Muscle layer of duodenum (tissue), 2 donors: ENCODE measurements at regions not wholly inside any gene's neighbourhood (a gene's known extent, or its start where the extent isn't known, plus 50 kb on each side); places are given as distances from the start of the nearest gene placed in this dataset.
"Not testable (repeated sequence)": the region's sequence is repeated elsewhere in the genome, so short reads cannot be mapped to it uniquely, and the experiment has no call there.

ENCODE experiments used
- H3K27ac ChIP-seq: one replicate; pipeline ENCODE4 v1.7.0; 2013; ENCODE audit warnings: mild to moderate bottlenecking, low read length
- H3K27me3 ChIP-seq: one replicate; pipeline ENCODE4 v1.7.0; 2013; ENCODE audit warnings: low read depth, mild to moderate bottlenecking, control low read depth, low read length
- H3K36me3 ChIP-seq, 2 donors: one replicate each; pipeline ENCODE4 v1.7.0; 2013; ENCODE audit warnings: low read length in 2 of 2, control low read depth in 1 of 2, mild to moderate bottlenecking in 1 of 2; ENCODE audit not compliant: insufficient read depth in 2 of 2, control insufficient read depth in 1 of 2
- H3K4me1 ChIP-seq, 2 donors: one replicate each; pipeline ENCODE4 v1.7.0; 2013; ENCODE audit warnings: low read length in 2 of 2, mild to moderate bottlenecking in 2 of 2, control low read depth in 1 of 2, moderate library complexity in 1 of 2; ENCODE audit not compliant: insufficient read depth in 2 of 2, control insufficient read depth in 1 of 2
- H3K4me3 ChIP-seq, 2 donors: one replicate each; pipeline ENCODE4 v1.7.0; 2013; ENCODE audit warnings: low read length in 2 of 2, low read depth in 1 of 2, mild to moderate bottlenecking in 1 of 2
- H3K9me3 ChIP-seq, 2 donors: one replicate each; pipeline ENCODE4 v1.7.0; 2013; ENCODE audit warnings: low read length in 2 of 2, control low read depth in 1 of 2, mild to moderate bottlenecking in 1 of 2; ENCODE audit not compliant: control insufficient read depth in 1 of 2
- donor health status: healthy.

- H3K4me1 ChIP-seq: no peaks in the 10 kb centered on the region
- no peak overlapping the region for H3K27ac ChIP-seq
- H3K4me3 ChIP-seq: no peak overlapping the region
- H3K36me3 ChIP-seq: no peaks in the 10 kb centered on the region
- no peaks in the 10 kb centered on the region for H3K27me3 ChIP-seq
- H3K9me3 ChIP-seq: no peaks in the 10 kb centered on the region
Measured at GRCh38 chr6:85278466-85279035, 171.3 kb upstream of the NT5E start.

GRCh38 chr6:85276026-85276425 is 173.9 kb upstream of the NT5E start:
- not testable (repeated sequence) for H3K36me3 ChIP-seq, H3K27ac ChIP-seq, H3K27me3 ChIP-seq, H3K9me3 ChIP-seq, H3K4me3 ChIP-seq, H3K4me1 ChIP-seq

- H3K4me1 ChIP-seq: no peaks in the 10 kb centered on the region
- H3K27me3 ChIP-seq: no peaks in the 10 kb centered on the region
- H3K36me3 ChIP-seq: no peaks in the 10 kb centered on the region
- no peak overlapping the region for H3K27ac ChIP-seq
- H3K4me3 ChIP-seq: no peak overlapping the region
- no peaks in the 10 kb centered on the region for H3K9me3 ChIP-seq
Measured at GRCh38 chr6:85275338-85275985, 174.4 kb upstream of the NT5E start.

- Histone ChIP-seq H3K9me3 (no peaks in the 10 kb centered on the region), H3K4me3 (no peak overlapping the region), H3K27ac (no peak overlapping the region), H3K4me1 (no peaks in the 10 kb centered on the region), H3K36me3 (no peaks in the 10 kb centered on the region), H3K27me3 (no peaks in the 10 kb centered on the region)
Measured at GRCh38 chr6:85273870-85274269, 176.0 kb upstream of the NT5E start.

- no peaks in the 10 kb centered on the region for H3K4me1 ChIP-seq
Measured at GRCh38 chr6:85273046-85273445, 176.8 kb upstream of the NT5E start.

DNA sequence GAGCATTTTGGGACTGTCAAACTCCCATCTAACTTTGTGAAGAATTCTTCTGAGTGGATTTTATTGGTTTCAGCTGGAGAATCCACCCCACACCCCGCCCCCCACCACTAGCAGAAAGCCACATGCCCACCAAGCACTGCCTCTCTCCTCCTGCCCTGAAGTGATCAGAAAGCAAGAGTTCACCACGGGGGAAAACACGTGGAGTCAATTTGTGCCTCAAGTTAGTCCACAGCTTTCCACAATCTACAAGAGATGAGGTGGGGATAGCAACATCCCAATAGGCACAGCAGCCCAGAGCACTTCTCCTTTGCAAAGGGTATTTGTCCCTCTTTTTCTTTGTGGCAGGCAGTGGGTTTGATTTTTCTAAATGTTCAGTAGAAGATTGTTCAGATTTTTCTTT is 177.3 kb upstream of the NT5E start:
- Histone ChIP-seq H3K4me1 (no peaks in the 10 kb centered on the region), H3K27ac (no peak overlapping the region), H3K9me3 (no peaks in the 10 kb centered on the region)

More at GRCh38 chr6:85273046-85273445, 176.8 kb upstream of the NT5E start:
- Histone ChIP-seq H3K27ac (no peak overlapping the region), H3K4me3 (no peak overlapping the region), H3K9me3 (no peaks in the 10 kb centered on the region), H3K27me3 (no peaks in the 10 kb centered on the region), H3K36me3 (no peaks in the 10 kb centered on the region)

DNA sequence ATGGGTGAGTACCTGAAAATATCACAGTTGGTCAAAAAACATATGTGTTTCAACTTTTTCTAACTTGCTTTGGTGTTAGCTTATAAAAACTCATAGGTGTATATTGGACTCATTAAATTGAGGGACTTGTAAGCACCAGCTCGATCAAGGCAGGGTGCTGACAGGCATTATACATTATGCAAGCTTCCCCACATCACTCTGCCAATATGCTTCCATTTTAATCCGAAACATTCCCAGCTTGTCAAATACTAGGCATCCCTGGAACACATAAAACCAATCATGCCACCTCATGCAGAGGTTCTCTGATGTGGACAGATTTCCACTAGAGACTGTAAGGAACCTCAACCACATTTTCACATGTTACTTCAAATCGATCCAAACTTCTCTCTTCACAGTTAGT is 187.3 kb upstream of the NT5E start:
- Histone ChIP-seq H3K36me3 (no peaks in the 10 kb centered on the region), H3K27ac (no peak overlapping the region), H3K9me3 (no peaks in the 10 kb centered on the region), H3K4me1 (no peaks in the 10 kb centered on the region), H3K4me3 (no peak overlapping the region), H3K27me3 (no peaks in the 10 kb centered on the region)

More for the DNA sequence above, 177.3 kb upstream of the NT5E start:
- no peak overlapping the region for H3K4me3 ChIP-seq
- no peaks in the 10 kb centered on the region for H3K36me3 ChIP-seq
- H3K27me3 ChIP-seq: no peaks in the 10 kb centered on the region

DNA sequence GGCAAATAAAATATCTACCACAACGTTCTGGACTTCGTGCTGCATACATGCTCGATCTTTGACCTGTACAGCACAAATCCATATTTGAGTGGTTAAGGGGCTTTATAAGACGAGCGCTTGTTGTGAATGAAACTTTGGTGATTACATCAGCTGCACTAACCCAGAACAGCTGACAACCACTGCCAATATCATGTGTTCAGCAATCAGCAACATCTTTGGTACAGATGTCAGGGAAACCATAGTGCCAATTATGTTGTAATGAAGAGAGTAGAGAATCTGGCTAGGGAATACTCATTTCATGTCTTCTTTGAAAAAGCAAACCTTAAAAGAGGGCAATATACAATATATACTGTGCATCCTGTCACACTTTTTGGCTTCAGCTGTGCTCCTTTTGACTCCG is 188.6 kb upstream of the NT5E start:
- Histone ChIP-seq H3K4me1 (no peaks in the 10 kb centered on the region), H3K9me3 (no peaks in the 10 kb centered on the region), H3K4me3 (no peak overlapping the region), H3K36me3 (no peaks in the 10 kb centered on the region), H3K27me3 (no peaks in the 10 kb centered on the region), H3K27ac (no peak overlapping the region)

DNA sequence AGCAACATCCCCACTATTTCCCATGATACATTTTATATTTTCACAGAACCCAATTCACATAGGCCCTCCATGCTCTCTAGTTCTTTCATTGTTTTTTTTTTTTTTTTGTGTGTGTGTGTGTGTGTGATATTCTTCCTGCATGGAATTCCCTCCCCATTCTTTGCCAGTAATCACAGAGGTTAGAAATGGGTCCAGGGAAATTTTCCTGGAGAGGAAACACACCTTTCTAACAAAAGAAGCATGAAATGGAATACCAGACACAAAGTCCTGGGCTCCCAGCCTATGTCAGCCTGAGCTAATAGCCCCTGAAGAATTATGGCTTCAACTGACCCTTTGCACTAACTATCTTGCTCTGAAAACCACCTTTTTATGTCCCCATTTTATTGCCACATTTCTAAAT is 194.2 kb upstream of the NT5E start:
- no peaks in the 10 kb centered on the region for H3K4me1 ChIP-seq
- H3K36me3 ChIP-seq: no peaks in the 10 kb centered on the region
- H3K27me3 ChIP-seq: no peaks in the 10 kb centered on the region
- H3K27ac ChIP-seq: no peak overlapping the region
- peaks cover 0 to 5% of the 10 kb centered on the region in 2 donors for H3K9me3 ChIP-seq
- H3K4me3 ChIP-seq: no peak overlapping the region

- Histone ChIP-seq H3K27me3 (no peaks in the 10 kb centered on the region), H3K4me3 (no peak overlapping the region), H3K27ac (no peak overlapping the region), H3K36me3 (no peaks in the 10 kb centered on the region), H3K4me1 (no peaks in the 10 kb centered on the region), H3K9me3 (peaks cover 0 to 5% of the 10 kb centered on the region in 2 donors)
Measured at GRCh38 chr6:85252552-85252951, 197.3 kb upstream of the NT5E start.

DNA sequence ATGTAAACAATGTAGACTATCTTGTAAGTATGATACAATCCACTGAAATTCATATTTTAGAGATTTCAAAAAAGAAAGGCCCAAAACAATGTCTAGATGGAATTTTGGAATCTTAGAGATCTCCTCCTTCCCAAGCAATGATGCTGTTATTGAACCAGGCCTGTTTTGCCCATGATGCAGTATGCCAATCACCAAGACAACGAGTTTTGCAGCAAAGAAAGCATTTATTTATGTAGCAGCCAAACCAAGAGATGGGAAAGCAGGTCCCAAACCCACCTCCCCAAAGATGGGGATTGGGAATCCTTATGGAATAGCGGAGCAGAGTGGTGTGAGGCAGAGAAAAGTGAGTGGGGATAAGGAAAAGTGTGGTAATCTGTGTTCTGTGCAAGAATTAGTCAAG is 197.8 kb upstream of the NT5E start:
- Histone ChIP-seq H3K27me3 (no peaks in the 10 kb centered on the region), H3K4me1 (no peaks in the 10 kb centered on the region), H3K27ac (no peak overlapping the region), H3K9me3 (peaks cover 0 to 5% of the 10 kb centered on the region in 2 donors), H3K36me3 (no peaks in the 10 kb centered on the region), H3K4me3 (no peak overlapping the region)

GRCh38 chr6:85251300-85251699 is 198.6 kb upstream of the NT5E start:
- Histone ChIP-seq H3K4me3 (no peak overlapping the region), H3K27ac (no peak overlapping the region), H3K27me3 (no peaks in the 10 kb centered on the region)

More at GRCh38 chr6:85251300-85251699, 198.6 kb upstream of the NT5E start:
- peaks cover 0 to 5% of the 10 kb centered on the region in 2 donors for H3K9me3 ChIP-seq
- H3K4me1 ChIP-seq: no peaks in the 10 kb centered on the region
- H3K36me3 ChIP-seq: no peaks in the 10 kb centered on the region
